ENCODE measurements at regions not wholly inside any gene's neighbourhood (a gene's known extent, or its start where the extent isn't known, plus 50 kb on each side); places are given as distances from the start of the nearest gene placed in this dataset.

DNA sequence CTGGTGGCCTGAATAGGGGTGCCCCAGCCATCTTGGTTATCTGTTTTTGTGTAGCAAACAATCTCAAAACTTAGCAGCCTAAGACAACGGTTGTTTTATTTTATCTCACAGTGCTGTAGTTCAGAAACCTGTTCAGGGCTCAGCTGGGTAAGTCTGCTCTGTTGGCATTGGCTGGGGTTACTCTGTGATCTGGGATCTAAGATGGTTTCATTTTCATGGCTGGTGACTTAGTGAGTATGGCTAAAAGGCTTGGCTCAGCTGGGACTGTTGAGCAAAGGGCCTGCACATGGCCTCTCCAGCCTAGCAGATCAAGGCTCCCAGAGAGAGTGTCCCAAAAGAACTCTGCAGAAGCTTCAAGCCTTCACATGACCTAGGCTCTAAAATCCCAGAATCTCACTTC, 60.8 kb upstream of the POU2AF1 start:
- DNase-seq (ENCODE audit: low spot score) (no peak), ATAC-seq (ENCODE audit: insufficient number of reproducible peaks, low FRiP score, low read depth) (no peak)
- no peaks in the 10 kb centered on the region for H3K27me3 ChIP-seq (replicated peaks; ENCODE audit: insufficient read depth)
- H3K4me1 ChIP-seq (ENCODE audit: control insufficient read depth in 1 of 2, low read depth in 2 of 2): no peaks in the 10 kb centered on the region
- H3K27ac ChIP-seq: no peak overlapping the region
- H3K9me3 ChIP-seq: no peaks in the 10 kb centered on the region
- H3K36me3 ChIP-seq: no peaks in the 10 kb centered on the region
- TF ChIP-seq CTCF (IDR thresholded peaks at IDR 0.05): no peak
- no peak overlapping the region for H3K4me3 ChIP-seq

GRCh38 chr11:111438846-111439520, 59.9 kb upstream of the POU2AF1 start:
- Histone ChIP-seq H3K36me3 (no peaks in the 10 kb centered on the region), H3K9me3 (no peaks in the 10 kb centered on the region), H3K27me3 (replicated peaks; ENCODE audit: insufficient read depth) (no peaks in the 10 kb centered on the region), H3K4me1 (ENCODE audit: control insufficient read depth in 1 of 2, low read depth in 2 of 2) (no peaks in the 10 kb centered on the region), H3K4me3 (no peak overlapping the region), H3K27ac (no peak overlapping the region)
- ATAC-seq (ENCODE audit: insufficient number of reproducible peaks, low FRiP score, low read depth): no peak
- no peak for DNase-seq (ENCODE audit: low spot score)
- TF ChIP-seq CTCF (IDR thresholded peaks at IDR 0.05): no peak

DNA sequence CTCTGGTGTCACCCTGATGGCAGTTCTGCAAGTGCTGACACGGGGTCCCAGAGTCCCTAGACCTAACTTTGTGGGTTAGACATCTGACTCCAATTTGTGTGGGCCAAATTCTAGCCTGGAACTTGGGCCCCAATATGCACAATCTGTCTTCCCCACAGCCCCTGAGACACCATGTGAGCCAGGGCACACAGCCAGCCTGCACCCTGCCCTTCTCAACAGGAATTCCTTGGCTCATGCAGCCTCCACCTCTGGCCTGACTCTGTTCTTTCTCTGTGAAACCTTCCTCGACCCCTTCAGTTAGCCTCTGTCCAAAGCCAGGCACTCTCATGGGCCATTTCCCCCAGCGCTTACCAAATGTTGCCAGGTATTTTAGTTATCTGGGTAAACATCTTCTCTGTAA, 59.1 kb upstream of the POU2AF1 start:
- no peaks in the 10 kb centered on the region for H3K9me3 ChIP-seq
- DNase-seq (ENCODE audit: low spot score): no peak
- ATAC-seq (ENCODE audit: insufficient number of reproducible peaks, low FRiP score, low read depth): no peak
- no peaks in the 10 kb centered on the region for H3K36me3 ChIP-seq
- H3K4me1 ChIP-seq (ENCODE audit: control insufficient read depth in 1 of 2, low read depth in 2 of 2): no peaks in the 10 kb centered on the region
- no peak overlapping the region for H3K4me3 ChIP-seq
- H3K27ac ChIP-seq: no peak overlapping the region
- no peak for TF ChIP-seq CTCF (IDR thresholded peaks at IDR 0.05)
- H3K27me3 ChIP-seq (replicated peaks; ENCODE audit: insufficient read depth): no peaks in the 10 kb centered on the region

GRCh38 chr11:111435046-111435698, 56.1 kb upstream of the POU2AF1 start:
- Histone ChIP-seq H3K27me3 (replicated peaks; ENCODE audit: insufficient read depth) (no peaks in the 10 kb centered on the region), H3K27ac (no peak overlapping the region), H3K36me3 (no peaks in the 10 kb centered on the region), H3K9me3 (no peaks in the 10 kb centered on the region), H3K4me3 (no peak overlapping the region), H3K4me1 (ENCODE audit: control insufficient read depth in 1 of 2, low read depth in 2 of 2) (no peaks in the 10 kb centered on the region)
- DNase-seq (ENCODE audit: low spot score): no peak
- ATAC-seq (ENCODE audit: insufficient number of reproducible peaks, low FRiP score, low read depth): no peak
- no peak for TF ChIP-seq CTCF (IDR thresholded peaks at IDR 0.05)

- Histone ChIP-seq H3K4me1 (ENCODE audit: control insufficient read depth in 1 of 2, low read depth in 2 of 2) (no peaks in the 10 kb centered on the region), H3K36me3 (no peaks in the 10 kb centered on the region), H3K9me3 (no peaks in the 10 kb centered on the region), H3K27ac (no peak overlapping the region), H3K4me3 (no peak overlapping the region), H3K27me3 (replicated peaks; ENCODE audit: insufficient read depth) (no peaks in the 10 kb centered on the region)
- ATAC-seq (ENCODE audit: insufficient number of reproducible peaks, low FRiP score, low read depth): no peak
- DNase-seq (ENCODE audit: low spot score): no peak
- peak; percentile 58 for TF ChIP-seq CTCF (IDR thresholded peaks at IDR 0.05)
These were observed 50.0 kb upstream of the POU2AF1 start for GRCh38 chr11:111429066-111429506.

All from thoracic aorta (tissue), 2 donors.